Colonic mucosa (tissue), 4 donors: ENCODE measurements at regions not wholly inside any gene's neighbourhood (a gene's known extent, or its start where the extent isn't known, plus 50 kb on each side); places are given as distances from the start of the nearest gene placed in this dataset.

ENCODE experiments used
- DNase-seq: peaks from one replicate; pipeline ENCODE4 v3.0.0-alpha.2; 2020
- H3K27ac ChIP-seq: fragments of 200-600 bp; one replicate; pipeline ENCODE4 v1.8.0; 2021
- H3K27me3 ChIP-seq: fragments of 200-600 bp; one replicate; pipeline ENCODE4 v1.8.0; 2021
- H3K36me3 ChIP-seq: fragments of 200-600 bp; one replicate; pipeline ENCODE4 v1.8.0; 2021
- H3K4me1 ChIP-seq: fragments of 200-600 bp; one replicate; pipeline ENCODE4 v1.8.0; 2021; ENCODE audit warnings: mild to moderate bottlenecking
- H3K4me3 ChIP-seq: fragments of 200-600 bp; one replicate; pipeline ENCODE4 v1.8.0; 2021
- H3K9ac ChIP-seq, 2 donors: one replicate each; pipeline ENCODE4 v1.7.0; 2013; ENCODE audit warnings: control low read depth in 2 of 2, low read depth in 2 of 2, low read length in 2 of 2
- H3K9me3 ChIP-seq: fragments of 200-600 bp; one replicate; pipeline ENCODE4 v1.8.0; 2021
- CTCF ChIP-seq: fragments of 200-600 bp; IDR thresholded peaks from one replicate; pipeline ENCODE4 v1.8.0; 2022; ENCODE audit warnings: antibody characterized with exemption, mild to moderate bottlenecking
- intact Hi-C: fragments of 100-400 bp; cut with DNase I; formaldehyde crosslinking; loops from one replicate; pipeline ENCODE4 v1.14.1; 2022
- donor health status: healthy.
- donor health status: DM: no; HTN: no; CAD: no.
- donor health status: DM: no; HTN: no; CAD: no.

GRCh38 chr4:36677874-36678273, 396.5 kb downstream of the DTHD1 start:
- Histone ChIP-seq H3K4me3 (no peak overlapping the region), H3K9me3 (no peaks in the 10 kb centered on the region), H3K36me3 (no peaks in the 10 kb centered on the region), H3K4me1 (no peaks in the 10 kb centered on the region), H3K27ac (no peak overlapping the region), H3K9ac (no peak overlapping the region), H3K27me3 (no peaks in the 10 kb centered on the region)
- TF ChIP-seq CTCF: no peak
- intact Hi-C loops: no loop called here
- DNase-seq: no peak

GRCh38 chr4:36687681-36688080, 406.3 kb downstream of the DTHD1 start:
- intact Hi-C loops: no loop called here
- DNase-seq: no peak
- no peaks in the 10 kb centered on the region for H3K27me3 ChIP-seq
- no peak overlapping the region for H3K27ac ChIP-seq
- H3K9me3 ChIP-seq: no peaks in the 10 kb centered on the region
- no peak for TF ChIP-seq CTCF
- H3K9ac ChIP-seq: no peak overlapping the region
- H3K36me3 ChIP-seq: no peaks in the 10 kb centered on the region
- H3K4me1 ChIP-seq: no peaks in the 10 kb centered on the region
- no peak overlapping the region for H3K4me3 ChIP-seq

- intact Hi-C loops: no loop called here
- Histone ChIP-seq H3K27me3 (no peaks in the 10 kb centered on the region), H3K36me3 (no peaks in the 10 kb centered on the region), H3K4me1 (no peaks in the 10 kb centered on the region), H3K9ac (no peak overlapping the region), H3K9me3 (no peaks in the 10 kb centered on the region), H3K27ac (no peak overlapping the region), H3K4me3 (no peak overlapping the region)
- DNase-seq: no peak
- TF ChIP-seq CTCF: no peak
Observed at GRCh38 chr4:36692586-36692985, 411.2 kb downstream of the DTHD1 start.

GRCh38 chr4:36702245-36702644, 420.8 kb downstream of the DTHD1 start:
- H3K9ac ChIP-seq: no peak overlapping the region
- no peak for DNase-seq
- H3K27me3 ChIP-seq: no peaks in the 10 kb centered on the region
- intact Hi-C loops: no loop called here
- no peaks in the 10 kb centered on the region for H3K9me3 ChIP-seq
- H3K4me1 ChIP-seq: no peaks in the 10 kb centered on the region
- H3K27ac ChIP-seq: no peak overlapping the region
- H3K36me3 ChIP-seq: no peaks in the 10 kb centered on the region
- TF ChIP-seq CTCF: no peak
- no peak overlapping the region for H3K4me3 ChIP-seq

- DNase-seq: no peak
- no peak overlapping the region for H3K4me3 ChIP-seq
- no peak overlapping the region for H3K9ac ChIP-seq
- no peaks in the 10 kb centered on the region for H3K4me1 ChIP-seq
- H3K27me3 ChIP-seq: no peaks in the 10 kb centered on the region
- TF ChIP-seq CTCF: no peak
- no peak overlapping the region for H3K27ac ChIP-seq
- no peaks in the 10 kb centered on the region for H3K9me3 ChIP-seq
- intact Hi-C loops: no loop called here
- no peaks in the 10 kb centered on the region for H3K36me3 ChIP-seq
Observed at GRCh38 chr4:36704289-36704688, 422.9 kb downstream of the DTHD1 start.

GRCh38 chr4:36709991-36710390, 428.6 kb downstream of the DTHD1 start:
- no peak for TF ChIP-seq CTCF
- Histone ChIP-seq H3K27ac (no peak overlapping the region), H3K4me1 (no peaks in the 10 kb centered on the region), H3K4me3 (no peak overlapping the region), H3K27me3 (no peaks in the 10 kb centered on the region), H3K9me3 (no peaks in the 10 kb centered on the region), H3K9ac (no peak overlapping the region), H3K36me3 (no peaks in the 10 kb centered on the region)
- no peak for DNase-seq
- intact Hi-C loops: no loop called here
